OCI-LY1 (cell line): ENCODE measurements at regions not wholly inside any gene's neighbourhood (a gene's known extent, or its start where the extent isn't known, plus 50 kb on each side); places are given as distances from the start of the nearest gene placed in this dataset.
A peak's percentile ranks its signal among the peaks of the same experiment; 100 is the strongest.

Experiments
- H2AFZ ChIP-seq: fragments of 200-600 bp; sonication (generic), shearing (Covaris generic); 2 replicates; pipeline ENCODE4 v1.6.0; 2014; ENCODE audit warnings: antibody characterized with exemption, mild to moderate bottlenecking, low read length
- H3F3A ChIP-seq: fragments of 200-600 bp; sonication (generic), shearing (Covaris generic); 2 replicates; pipeline ENCODE4 v1.6.0; 2014; ENCODE audit warnings: mild to moderate bottlenecking, antibody characterized with exemption, low read length, moderate library complexity; ENCODE audit not compliant: insufficient read depth
- H3K27ac ChIP-seq: fragments of 200-600 bp; sonication (generic); 2 replicates; pipeline ENCODE4 v1.5.1; 2014; ENCODE audit warnings: low read length, mixed run types, mild to moderate bottlenecking, low read depth; ENCODE audit not compliant: poor library complexity, severe bottlenecking
- H3K27me3 ChIP-seq: fragments of 200-600 bp; sonication (generic); 2 replicates; pipeline ENCODE4 v1.6.0; 2014; ENCODE audit warnings: antibody characterized with exemption, mild to moderate bottlenecking, low read length, moderate library complexity; ENCODE audit not compliant: insufficient read depth
- H3K36me3 ChIP-seq: fragments of 200-600 bp; sonication (generic); 2 replicates; pipeline ENCODE4 v1.6.1; 2014; ENCODE audit warnings: mild to moderate bottlenecking, antibody characterized with exemption, low read length, moderate library complexity, mixed read lengths; ENCODE audit not compliant: insufficient read depth
- H3K4me1 ChIP-seq: fragments of 200-600 bp; sonication (generic); 2 replicates; pipeline ENCODE4 v1.5.1; 2014; ENCODE audit warnings: mild to moderate bottlenecking, low read length, moderate library complexity; ENCODE audit not compliant: insufficient read depth, severe bottlenecking
- H3K4me2 ChIP-seq: fragments of 200-600 bp; sonication (generic), shearing (Covaris generic); 2 replicates; pipeline ENCODE4 v1.6.1; 2014; ENCODE audit warnings: low read length
- H3K4me3 ChIP-seq: fragments of 200-600 bp; sonication (generic); 2 replicates; pipeline ENCODE4 v1.5.1; 2014; ENCODE audit warnings: low read length, low read depth, mild to moderate bottlenecking, mixed read lengths; ENCODE audit not compliant: poor library complexity, severe bottlenecking
- H3K79me2 ChIP-seq: fragments of 200-600 bp; shearing (Covaris generic); 2 replicates; pipeline ENCODE4 v1.6.1; 2016; ENCODE audit warnings: mixed run types, low read length, mixed read lengths; ENCODE audit not compliant: insufficient read depth
- H3K9ac ChIP-seq: fragments of 200-600 bp; sonication (generic), shearing (Covaris generic); 2 replicates; pipeline ENCODE4 v1.6.1; 2014; ENCODE audit warnings: mild to moderate bottlenecking, low read length, mixed read lengths
- H3K9me2 ChIP-seq: fragments of 200-600 bp; sonication (generic), shearing (Covaris generic); 2 replicates; pipeline ENCODE4 v1.6.1; 2014; ENCODE audit warnings: low read depth, mild to moderate bottlenecking, low read length, mixed read lengths
- H3K9me3 ChIP-seq: fragments of 200-600 bp; shearing (Covaris generic); 2 replicates; pipeline ENCODE4 v1.6.1; 2014; ENCODE audit warnings: low read length, mixed read lengths
- H4K20me1 ChIP-seq: fragments of 200-600 bp; sonication (generic), shearing (Covaris generic); 2 replicates; pipeline ENCODE4 v1.6.0; 2016; ENCODE audit warnings: mild to moderate bottlenecking, low read length; ENCODE audit not compliant: insufficient read depth
- CTCF ChIP-seq: fragments of 200-600 bp; sonication (generic), shearing (Covaris generic); IDR thresholded peaks from 2 replicates; pipeline ENCODE4 v1.5.1; 2017; ENCODE audit warnings: mild to moderate bottlenecking, antibody characterized with exemption, low read length, moderate library complexity, mixed read lengths
- EZH2 ChIP-seq: fragments of 200-600 bp; sonication (generic), shearing (Covaris generic); IDR thresholded peaks from 2 replicates; pipeline ENCODE4 v1.8.0; 2017; ENCODE audit warnings: borderline replicate concordance, mixed run types, mild to moderate bottlenecking, antibody characterized with exemption, low read length, moderate library complexity, mixed read lengths

GRCh38 chr10:30786131-30786530 is 156.6 kb upstream of the LYZL2 start:
- Histone ChIP-seq H3K9me3 (no peaks in the 10 kb centered on the region), H4K20me1 (no peaks in the 10 kb centered on the region), H3K36me3 (no peaks in the 10 kb centered on the region), H3K4me3 (no peak overlapping the region), H3K4me1 (no peaks in the 10 kb centered on the region), H3K27ac (no peak overlapping the region), H2AFZ (no peak overlapping the region), H3K79me2 (no peaks in the 10 kb centered on the region), H3K9ac (no peak overlapping the region), H3K4me2 (no peak overlapping the region), H3K27me3 (no peaks in the 10 kb centered on the region), H3K9me2 (no peaks in the 10 kb centered on the region), H3F3A (no peaks in the 10 kb centered on the region)
- TF ChIP-seq EZH2 (no peak), CTCF (no peak)

- Histone ChIP-seq H3K4me1 (no peaks in the 10 kb centered on the region), H3K9me2 (no peaks in the 10 kb centered on the region), H3K9ac (no peak overlapping the region), H3F3A (no peaks in the 10 kb centered on the region), H3K9me3 (no peaks in the 10 kb centered on the region), H3K36me3 (no peaks in the 10 kb centered on the region), H2AFZ (no peak overlapping the region), H3K4me2 (peak overlapping the region; percentile 41; the same call in 1 of the 2 replicates), H3K79me2 (no peaks in the 10 kb centered on the region), H3K27me3 (no peaks in the 10 kb centered on the region), H4K20me1 (no peaks in the 10 kb centered on the region), H3K4me3 (no peak overlapping the region), H3K27ac (no peak overlapping the region)
- TF ChIP-seq CTCF: no peak
- TF ChIP-seq EZH2: no peak
These were observed 155.5 kb upstream of the LYZL2 start for GRCh38 chr10:30784897-30785605.

GRCh38 chr10:30784524-30784896 is 155.0 kb upstream of the LYZL2 start:
- H3K27ac ChIP-seq: no peak overlapping the region
- H3K4me3 ChIP-seq: no peak overlapping the region
- TF ChIP-seq EZH2: no peak
- TF ChIP-seq CTCF: no peak
- H3K36me3 ChIP-seq: no peaks in the 10 kb centered on the region
- no peaks in the 10 kb centered on the region for H3K9me2 ChIP-seq
- no peaks in the 10 kb centered on the region for H3K9me3 ChIP-seq
- no peaks in the 10 kb centered on the region for H3K27me3 ChIP-seq
- H3K4me1 ChIP-seq: no peaks in the 10 kb centered on the region
- H2AFZ ChIP-seq: no peak overlapping the region
- H3K4me2 ChIP-seq: peak overlapping the region; percentile 41; the same call in 1 of the 2 replicates
- H3K9ac ChIP-seq: no peak overlapping the region
- no peaks in the 10 kb centered on the region for H3K79me2 ChIP-seq
- H4K20me1 ChIP-seq: no peaks in the 10 kb centered on the region
- H3F3A ChIP-seq: no peaks in the 10 kb centered on the region
